ENCODE measurements at regions not wholly inside any gene's neighbourhood (a gene's known extent, or its start where the extent isn't known, plus 50 kb on each side); places are given as distances from the start of the nearest gene placed in this dataset.
"Not testable (repeated sequence)": the region's sequence is repeated elsewhere in the genome, so short reads cannot be mapped to it uniquely, and the experiment has no call there.

- DNase-seq (ENCODE audit: low read depth in 2 of 2) = no peak
Measured at GRCh38 chr4:23091711-23092110, 399.0 kb downstream of the GBA3 start.

GRCh38 chr4:23085249-23085568 is 392.5 kb downstream of the GBA3 start:
- DNase-seq (ENCODE audit: low read depth in 2 of 2) = no peak

GRCh38 chr4:23084559-23085248 is 392.0 kb downstream of the GBA3 start:
- no peak for DNase-seq (ENCODE audit: low read depth in 2 of 2)

GRCh38 chr4:23083391-23083790 is 390.7 kb downstream of the GBA3 start:
- DNase-seq (ENCODE audit: low read depth in 2 of 2) = no peak

GRCh38 chr4:23080171-23080570 is 387.4 kb downstream of the GBA3 start:
- not testable (repeated sequence) for DNase-seq (ENCODE audit: low read depth in 2 of 2)

- no peak for DNase-seq (ENCODE audit: low read depth in 2 of 2)
Measured at GRCh38 chr4:23070848-23071570, 378.3 kb downstream of the GBA3 start.

GRCh38 chr4:23068756-23069155 is 376.0 kb downstream of the GBA3 start:
- DNase-seq (ENCODE audit: low read depth in 2 of 2) = no peak

GRCh38 chr4:23068287-23068686 is 375.6 kb downstream of the GBA3 start:
- DNase-seq (ENCODE audit: low read depth in 2 of 2) = no peak

- DNase-seq (ENCODE audit: low read depth in 2 of 2) = no peak
Measured at GRCh38 chr4:23062188-23062587, 369.5 kb downstream of the GBA3 start.

GRCh38 chr4:23061431-23061830 is 368.7 kb downstream of the GBA3 start:
- DNase-seq (ENCODE audit: low read depth in 2 of 2) = no peak

- DNase-seq (ENCODE audit: low read depth in 2 of 2) = no peak
Measured at GRCh38 chr4:23060776-23061175, 368.0 kb downstream of the GBA3 start.

GRCh38 chr4:23058165-23058776 is 365.5 kb downstream of the GBA3 start:
- no peak for DNase-seq (ENCODE audit: low read depth in 2 of 2)

GRCh38 chr4:23041501-23041900 is 348.8 kb downstream of the GBA3 start:
- no peak for DNase-seq (ENCODE audit: low read depth in 2 of 2)

GRCh38 chr4:23040539-23040938 is 347.8 kb downstream of the GBA3 start:
- DNase-seq (ENCODE audit: low read depth in 2 of 2) = no peak

GRCh38 chr4:23039818-23040217 is 347.1 kb downstream of the GBA3 start:
- DNase-seq (ENCODE audit: low read depth in 2 of 2) = no peak

- DNase-seq (ENCODE audit: low read depth in 2 of 2) = no peak
Measured at GRCh38 chr4:23038626-23039491, 346.1 kb downstream of the GBA3 start.

- no peak for DNase-seq (ENCODE audit: low read depth in 2 of 2)
Measured at GRCh38 chr4:23036921-23037495, 344.3 kb downstream of the GBA3 start.

GRCh38 chr4:23036503-23036902 is 343.8 kb downstream of the GBA3 start:
- DNase-seq (ENCODE audit: low read depth in 2 of 2) = no peak

GRCh38 chr4:23035521-23036056 is 342.9 kb downstream of the GBA3 start:
- no peak for DNase-seq (ENCODE audit: low read depth in 2 of 2)

- DNase-seq (ENCODE audit: low read depth in 2 of 2) = no peak
Measured at GRCh38 chr4:23034731-23035130, 342.0 kb downstream of the GBA3 start.

GRCh38 chr4:23033796-23034195 is 341.1 kb downstream of the GBA3 start:
- DNase-seq (ENCODE audit: low read depth in 2 of 2) = no peak

- no peak for DNase-seq (ENCODE audit: low read depth in 2 of 2)
Measured at GRCh38 chr4:23028875-23029274, 336.1 kb downstream of the GBA3 start.
